GM23248 (cell line): ENCODE measurements at regions not wholly inside any gene's neighbourhood (a gene's known extent, or its start where the extent isn't known, plus 50 kb on each side); places are given as distances from the start of the nearest gene placed in this dataset.
"Not testable (repeated sequence)": the region's sequence is repeated elsewhere in the genome, so short reads cannot be mapped to it uniquely, and the experiment has no call there.

Experiments
- DNase-seq: peaks from one replicate; pipeline ENCODE4 v3.0.0-alpha.2; 2015
- H2AFZ ChIP-seq: fragments of 200-600 bp; sonication (generic); 2 replicates; pipeline ENCODE4 v1.6.1; 2016; ENCODE audit warnings: antibody characterized with exemption
- H3F3A ChIP-seq: fragments of 200-600 bp; sonication (generic); 2 replicates; pipeline ENCODE4 v1.6.1; 2016; ENCODE audit warnings: mild to moderate bottlenecking, antibody characterized with exemption, mixed run types; ENCODE audit not compliant: insufficient read depth
- H3K27ac ChIP-seq: fragments of 200-600 bp; sonication (generic); 2 replicates; pipeline ENCODE4 v1.5.1; 2016; ENCODE audit warnings: mild to moderate bottlenecking
- H3K27me3 ChIP-seq: fragments of 200-600 bp; sonication (generic); replicated peaks from 2 replicates; pipeline ENCODE4 v1.6.1; 2016; ENCODE audit warnings: mild to moderate bottlenecking; ENCODE audit not compliant: insufficient read depth
- H3K36me3 ChIP-seq: fragments of 200-600 bp; sonication (generic); 2 replicates; pipeline ENCODE4 v1.6.1; 2016; ENCODE audit warnings: low read depth, mild to moderate bottlenecking
- H3K4me1 ChIP-seq: fragments of 200-600 bp; sonication (generic); 2 replicates; pipeline ENCODE4 v1.6.1; 2016; ENCODE audit warnings: mild to moderate bottlenecking; ENCODE audit not compliant: insufficient read depth
- H3K4me2 ChIP-seq: fragments of 200-600 bp; sonication (generic); one replicate; pipeline ENCODE4 v1.6.1; 2016; ENCODE audit warnings: mild to moderate bottlenecking; ENCODE audit not compliant: unreplicated experiment
- H3K4me3 ChIP-seq: fragments of 200-600 bp; sonication (generic); 2 replicates; pipeline ENCODE4 v1.5.1; 2016; ENCODE audit warnings: mild to moderate bottlenecking
- H3K79me2 ChIP-seq: fragments of 200-600 bp; sonication (generic); 2 replicates; pipeline ENCODE4 v1.6.1; 2016; ENCODE audit warnings: mild to moderate bottlenecking; ENCODE audit not compliant: insufficient read depth
- H3K9ac ChIP-seq: fragments of 200-600 bp; sonication (generic); 2 replicates; pipeline ENCODE4 v1.6.1; 2016; ENCODE audit warnings: mild to moderate bottlenecking
- H3K9me2 ChIP-seq: fragments of 200-600 bp; sonication (generic); 2 replicates; pipeline ENCODE4 v1.6.1; 2016; ENCODE audit warnings: mixed run types, mild to moderate bottlenecking, moderate library complexity; ENCODE audit not compliant: insufficient read depth
- H3K9me3 ChIP-seq: fragments of 200-600 bp; sonication (generic); one replicate; pipeline ENCODE4 v1.6.1; 2017; ENCODE audit warnings: low read depth
- H4K20me1 ChIP-seq: fragments of 200-600 bp; sonication (generic); 2 replicates; pipeline ENCODE4 v1.6.0; 2016; ENCODE audit not compliant: insufficient read depth
- EZH2 ChIP-seq: fragments of 200-600 bp; sonication (generic); IDR thresholded peaks from 2 replicates; pipeline ENCODE4 v1.6.1; 2018; ENCODE audit warnings: antibody characterized with exemption, mild to moderate bottlenecking; ENCODE audit not compliant: insufficient read depth, poor library complexity, severe bottlenecking
- EZH2phosphoT487 ChIP-seq: fragments of 200-600 bp; sonication (generic); IDR thresholded peaks from 2 replicates; pipeline ENCODE4 v1.6.1; 2018; ENCODE audit warnings: antibody characterized with exemption, moderate library complexity, mild to moderate bottlenecking, low read depth; ENCODE audit not compliant: insufficient read depth
- WGBS, 2 experiments: methylation state at CpG; one replicate each; pipeline ENCODE4 v1.1.6; 2015 to 2017; ENCODE audit warnings: low lambda C conversion rate in 2 of 2, low coverage in 1 of 2; ENCODE audit errors: missing lambda C conversion rate in 2 of 2; 5-methylcytosine and 5-hydroxymethylcytosine counted together
- in situ Hi-C: fragments of 300-500 bp; cut with MboI; formaldehyde crosslinking; loops from 2 replicates; pipeline ENCODE4 v1.15.0; 2020

- no peak for DNase-seq
- WGBS, 2 experiments: 80 to 86% methylated on average over 11 of the region's 11 CpGs
- peak overlapping the region; percentile 59 for H2AFZ ChIP-seq
- H4K20me1 ChIP-seq: no peaks in the 10 kb centered on the region
- H3K9me2 ChIP-seq: no peaks in the 10 kb centered on the region
- TF ChIP-seq EZH2phosphoT487: no peak
- no peaks in the 10 kb centered on the region for H3K9me3 ChIP-seq
- no peaks in the 10 kb centered on the region for H3K79me2 ChIP-seq
- peak overlapping the region; percentile 40 for H3K9ac ChIP-seq
- peak overlapping the region; percentile 50 for H3K4me2 ChIP-seq
- no peaks in the 10 kb centered on the region for H3K36me3 ChIP-seq
- H3K4me3 ChIP-seq: no peak overlapping the region
- no peaks in the 10 kb centered on the region for H3K27me3 ChIP-seq
- H3K27ac ChIP-seq: no peak overlapping the region
- in situ Hi-C loops: no loop called here
- peaks cover 26% of the 10 kb centered on the region for H3F3A ChIP-seq
- H3K4me1 ChIP-seq: peaks cover 58% of the 10 kb centered on the region
These were observed 82.0 kb upstream of the PDZD8 start for GRCh38 chr10:117457071-117457810.

- Histone ChIP-seq H4K20me1 (no peaks in the 10 kb centered on the region), H3K4me1 (peaks cover 44% of the 10 kb centered on the region), H3K4me3 (no peak overlapping the region), H3K9me2 (no peaks in the 10 kb centered on the region), H2AFZ (no peak overlapping the region), H3K36me3 (no peaks in the 10 kb centered on the region), H3K27ac (no peak overlapping the region), H3K4me2 (no peak overlapping the region), H3K9me3 (no peaks in the 10 kb centered on the region), H3F3A (peaks cover 12% of the 10 kb centered on the region; the same call in 1 of the 2 replicates), H3K79me2 (no peaks in the 10 kb centered on the region), H3K27me3 (no peaks in the 10 kb centered on the region), H3K9ac (no peak overlapping the region)
- TF ChIP-seq EZH2 (no peak), EZH2phosphoT487 (no peak)
- WGBS, 2 experiments: 67 to 70% methylated on average over 5 of the region's 5 CpGs
- in situ Hi-C loops: no loop called here
- DNase-seq: no peak
These were observed 80.1 kb upstream of the PDZD8 start for GRCh38 chr10:117455346-117455745.

DNA sequence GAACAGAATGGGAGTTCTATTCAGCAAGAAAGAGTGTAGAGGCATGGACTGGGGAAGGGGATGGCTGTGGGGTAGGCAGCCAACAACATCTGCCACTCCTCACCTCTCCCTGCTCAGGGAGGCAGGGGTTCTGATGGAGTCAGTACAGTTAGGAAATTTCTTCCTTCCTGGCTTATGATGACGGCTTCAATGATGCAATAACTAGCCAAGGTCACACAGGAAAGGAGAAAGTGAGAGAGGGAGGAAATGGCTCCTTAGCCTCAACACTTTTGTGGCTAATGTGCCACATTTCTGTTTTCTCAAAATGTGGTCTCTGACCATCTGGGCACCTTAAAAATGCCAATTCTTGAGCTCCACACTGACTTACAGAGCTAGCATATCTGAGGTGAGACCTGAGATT, 79.3 kb upstream of the PDZD8 start:
- TF ChIP-seq EZH2phosphoT487 (no peak), EZH2 (no peak)
- H3K27me3 ChIP-seq: no peaks in the 10 kb centered on the region
- H3K79me2 ChIP-seq: no peaks in the 10 kb centered on the region
- H3F3A ChIP-seq: peaks cover 12% of the 10 kb centered on the region; the same call in 1 of the 2 replicates
- 17 to 35% methylated on average over 1 of the region's 1 CpG for WGBS, 2 experiments
- peaks cover 44% of the 10 kb centered on the region for H3K4me1 ChIP-seq
- H3K27ac ChIP-seq: no peak overlapping the region
- in situ Hi-C loops: no loop called here
- H4K20me1 ChIP-seq: no peaks in the 10 kb centered on the region
- no peaks in the 10 kb centered on the region for H3K9me2 ChIP-seq
- no peak overlapping the region for H3K9ac ChIP-seq
- DNase-seq: peak; percentile 68
- H3K36me3 ChIP-seq: no peaks in the 10 kb centered on the region
- no peak overlapping the region for H3K4me3 ChIP-seq
- peak overlapping the region; percentile 47; the same call in 1 of the 2 replicates for H2AFZ ChIP-seq
- no peaks in the 10 kb centered on the region for H3K9me3 ChIP-seq
- no peak overlapping the region for H3K4me2 ChIP-seq

GRCh38 chr10:117453484-117453883, 78.2 kb upstream of the PDZD8 start:
- H3K79me2 ChIP-seq, H3K9me2 ChIP-seq, H3K36me3 ChIP-seq, H3K4me2 ChIP-seq, DNase-seq, H3K9me3 ChIP-seq, H4K20me1 ChIP-seq, H3K27me3 ChIP-seq, H3K9ac ChIP-seq, in situ Hi-C loops, H3K27ac ChIP-seq, H3K4me3 ChIP-seq, H2AFZ ChIP-seq: not testable (repeated sequence)
- 83 to 92% methylated on average over 5 of the region's 5 CpGs for WGBS, 2 experiments
- H3K4me1 ChIP-seq: peaks cover 44% of the 10 kb centered on the region
- peaks cover 12% of the 10 kb centered on the region; the same call in 1 of the 2 replicates for H3F3A ChIP-seq
